ACHN (cell line): ENCODE measurements at regions not wholly inside any gene's neighbourhood (a gene's known extent, or its start where the extent isn't known, plus 50 kb on each side); places are given as distances from the start of the nearest gene placed in this dataset.
"Not testable (repeated sequence)": the region's sequence is repeated elsewhere in the genome, so short reads cannot be mapped to it uniquely, and the experiment has no call there.

Experiments used
- DNase-seq: peaks from one replicate; pipeline ENCODE4 v3.0.0-alpha.2; 2015
- in situ Hi-C: cut with HindIII; loops from 2 replicates; pipeline ENCODE4 v1.10.0; 2017; ENCODE audit warnings: low sequenced_read_pairs, low pct_ligation_motif_present, low pct_unique_long_range_greater_than_20kb

- in situ Hi-C loops: no loop called here
Measured at GRCh38 chr12:119931402-119931801, 54.3 kb upstream of the CIT start.

GRCh38 chr12:119932921-119933320, 55.8 kb upstream of the CIT start:
- in situ Hi-C loops: no loop called here
- no peak for DNase-seq

More at GRCh38 chr12:119931402-119931801, 54.3 kb upstream of the CIT start:
- no peak for DNase-seq

- DNase-seq, in situ Hi-C loops: not testable (repeated sequence)
Measured at GRCh38 chr12:119934780-119935179, 54.3 kb upstream of the BICDL1 start.

- no peak for DNase-seq
- in situ Hi-C loops: no loop called here
Measured at GRCh38 chr12:119936705-119937311, 52.2 kb upstream of the BICDL1 start.

GRCh38 chr12:119938049-119938667, 50.9 kb upstream of the BICDL1 start:
- in situ Hi-C loops: no loop called here
- DNase-seq: peak; percentile 69
